NCI-H1105 treated with DMSO at 0.1 percent for 48 hours (cell line): ENCODE measurements at regions not wholly inside any gene's neighbourhood (a gene's known extent, or its start where the extent isn't known, plus 50 kb on each side); places are given as distances from the start of the nearest gene placed in this dataset.

Experiments
- DNase-seq: peaks from one replicate; lab custom pipeline; 2025; lab: John Stamatoyannopoulos, UW

- DNase-seq, result no peak
These were observed 54.4 kb upstream of the IL12A start for GRCh38 chr3:159934216-159934615.

- DNase-seq, result no peak
These were observed 52.1 kb upstream of the IL12A start for GRCh38 chr3:159936541-159936940.

- DNase-seq, result no peak
These were observed 51.0 kb upstream of the IL12A start for GRCh38 chr3:159937561-159938166.

GRCh38 chr3:159938714-159939113, 49.9 kb upstream of the IL12A start:
- no peak for DNase-seq
